ENCODE measurements at regions not wholly inside any gene's neighbourhood (a gene's known extent, or its start where the extent isn't known, plus 50 kb on each side); places are given as distances from the start of the nearest gene placed in this dataset.

- peaks cover 0 to 3% (median 0%) of the 10 kb centered on the region in 3 experiments for H3K27me3 ChIP-seq (ENCODE audit: control insufficient read depth in 3 of 3, insufficient read depth in 3 of 3, low read depth in 1 of 3, low read length in 3 of 3)
- H3K9ac ChIP-seq (ENCODE audit: low read depth, low read length, poor library complexity): no peak overlapping the region
- no peaks in the 10 kb centered on the region for H3K79me1 ChIP-seq (ENCODE audit: low read depth, low read length)
- no CpG with 5 or more reads among the region's 1 CpG for WGBS, 2 donors (ENCODE audit: extremely low coverage in 2 of 2, insufficient read length in 2 of 2, insufficient replicate concordance in 1 of 2)
- H2BK5ac ChIP-seq (ENCODE audit: low read length): no peak overlapping the region
- no peak overlapping the region for H4K8ac ChIP-seq (ENCODE audit: low read depth, low read length)
- H2BK120ac ChIP-seq (ENCODE audit: low read depth, low read length): no peak overlapping the region
- no peak overlapping the region for H3K18ac ChIP-seq (ENCODE audit: low read length)
- peaks cover 0 to 1% of the 10 kb centered on the region in 2 donors for H3K4me1 ChIP-seq (ENCODE audit: control insufficient read depth in 2 of 2, insufficient read depth in 1 of 2, low read depth in 1 of 2, low read length in 2 of 2)
- H3K9me3 ChIP-seq (replicated peaks in 1 of 2; ENCODE audit: control insufficient read depth in 2 of 2, insufficient read depth in 1 of 2, low read depth in 1 of 2, low read length in 2 of 2): peaks cover 0 to 4% of the 10 kb centered on the region in 2 donors
- no peak overlapping the region for H3K4me2 ChIP-seq (ENCODE audit: insufficient read depth, low read length, poor library complexity, severe bottlenecking)
- no peak overlapping the region for H3K23ac ChIP-seq (ENCODE audit: low read depth, low read length, poor library complexity)
- H3K4ac ChIP-seq (ENCODE audit: low read length): no peak overlapping the region
- no peak overlapping the region for H4K91ac ChIP-seq (ENCODE audit: low read depth, low read length, poor library complexity)
- H2BK12ac ChIP-seq (ENCODE audit: low read length): no peak overlapping the region
- H3K14ac ChIP-seq (ENCODE audit: low read length): no peak overlapping the region
- no peak overlapping the region for H2AFZ ChIP-seq (ENCODE audit: low read length)
- no peak overlapping the region for H3K4me3 ChIP-seq (ENCODE audit: low read length in 2 of 2)
- H3K27ac ChIP-seq (replicated peaks; ENCODE audit: low read length): no peak overlapping the region
- DNase-seq (ENCODE audit: low spot score): no peak
- no peaks in the 10 kb centered on the region for H3K36me3 ChIP-seq (replicated peaks in 1 of 2; ENCODE audit: control insufficient read depth in 2 of 2, insufficient read depth in 2 of 2, low read length in 2 of 2)
- no peak overlapping the region for H2BK15ac ChIP-seq (ENCODE audit: low read length)
- no peak overlapping the region for H2AK5ac ChIP-seq (ENCODE audit: low read depth, low read length)
Measured at GRCh38 chr1:67615886-67616285, 69.1 kb upstream of the GADD45A start.

GRCh38 chr1:67616394-67616985, 68.5 kb upstream of the GADD45A start:
- no peaks in the 10 kb centered on the region for H3K79me1 ChIP-seq (ENCODE audit: low read depth, low read length)
- peaks cover 0 to 1% of the 10 kb centered on the region in 2 donors for H3K4me1 ChIP-seq (ENCODE audit: control insufficient read depth in 2 of 2, insufficient read depth in 1 of 2, low read depth in 1 of 2, low read length in 2 of 2)
- no peak overlapping the region for H3K18ac ChIP-seq (ENCODE audit: low read length)
- H3K4ac ChIP-seq (ENCODE audit: low read length): no peak overlapping the region
- H3K9me3 ChIP-seq (replicated peaks in 1 of 2; ENCODE audit: control insufficient read depth in 2 of 2, insufficient read depth in 1 of 2, low read depth in 1 of 2, low read length in 2 of 2): peaks cover 0 to 3% of the 10 kb centered on the region in 2 donors
- H2BK12ac ChIP-seq (ENCODE audit: low read length): no peak overlapping the region
- H3K36me3 ChIP-seq (replicated peaks in 1 of 2; ENCODE audit: control insufficient read depth in 2 of 2, insufficient read depth in 2 of 2, low read length in 2 of 2): no peaks in the 10 kb centered on the region
- no peak overlapping the region for H3K4me2 ChIP-seq (ENCODE audit: insufficient read depth, low read length, poor library complexity, severe bottlenecking)
- no peak overlapping the region for H3K27ac ChIP-seq (replicated peaks; ENCODE audit: low read length)
- H2BK5ac ChIP-seq (ENCODE audit: low read length): no peak overlapping the region
- no peak overlapping the region for H4K91ac ChIP-seq (ENCODE audit: low read depth, low read length, poor library complexity)
- H3K9ac ChIP-seq (ENCODE audit: low read depth, low read length, poor library complexity): no peak overlapping the region
- no peak overlapping the region for H4K8ac ChIP-seq (ENCODE audit: low read depth, low read length)
- H3K14ac ChIP-seq (ENCODE audit: low read length): no peak overlapping the region
- peaks cover 0 to 3% (median 0%) of the 10 kb centered on the region in 3 experiments for H3K27me3 ChIP-seq (ENCODE audit: control insufficient read depth in 3 of 3, insufficient read depth in 3 of 3, low read depth in 1 of 3, low read length in 3 of 3)
- H2BK15ac ChIP-seq (ENCODE audit: low read length): no peak overlapping the region
- WGBS, 2 donors (ENCODE audit: extremely low coverage in 2 of 2, insufficient read length in 2 of 2, insufficient replicate concordance in 1 of 2): no CpG with 5 or more reads among the region's 2 CpGs
- no peak overlapping the region for H2BK120ac ChIP-seq (ENCODE audit: low read depth, low read length)
- no peak overlapping the region for H3K23ac ChIP-seq (ENCODE audit: low read depth, low read length, poor library complexity)
- H2AK5ac ChIP-seq (ENCODE audit: low read depth, low read length): no peak overlapping the region
- DNase-seq (ENCODE audit: low spot score): no peak
- no peak overlapping the region for H2AFZ ChIP-seq (ENCODE audit: low read length)
- no peak overlapping the region for H3K4me3 ChIP-seq (ENCODE audit: low read length in 2 of 2)

- Histone ChIP-seq H4K8ac (ENCODE audit: low read depth, low read length) (no peak overlapping the region), H2AK5ac (ENCODE audit: low read depth, low read length) (no peak overlapping the region), H3K4me3 (ENCODE audit: low read length in 2 of 2) (no peak overlapping the region), H3K27ac (replicated peaks; ENCODE audit: low read length) (no peak overlapping the region), H2BK15ac (ENCODE audit: low read length) (no peak overlapping the region), H3K79me1 (ENCODE audit: low read depth, low read length) (no peaks in the 10 kb centered on the region), H3K18ac (ENCODE audit: low read length) (no peak overlapping the region), H2BK12ac (ENCODE audit: low read length) (no peak overlapping the region), H2BK120ac (ENCODE audit: low read depth, low read length) (no peak overlapping the region), H3K4ac (ENCODE audit: low read length) (no peak overlapping the region), H3K9me3 (replicated peaks in 1 of 2; ENCODE audit: control insufficient read depth in 2 of 2, insufficient read depth in 1 of 2, low read depth in 1 of 2, low read length in 2 of 2) (no peaks in the 10 kb centered on the region), H3K36me3 (replicated peaks in 1 of 2; ENCODE audit: control insufficient read depth in 2 of 2, insufficient read depth in 2 of 2, low read length in 2 of 2) (no peaks in the 10 kb centered on the region), H3K4me1 (ENCODE audit: control insufficient read depth in 2 of 2, insufficient read depth in 1 of 2, low read depth in 1 of 2, low read length in 2 of 2) (no peaks in the 10 kb centered on the region), H3K14ac (ENCODE audit: low read length) (no peak overlapping the region), H2AFZ (ENCODE audit: low read length) (no peak overlapping the region), H3K4me2 (ENCODE audit: insufficient read depth, low read length, poor library complexity, severe bottlenecking) (no peak overlapping the region), H3K27me3 (ENCODE audit: control insufficient read depth in 3 of 3, insufficient read depth in 3 of 3, low read depth in 1 of 3, low read length in 3 of 3) (peaks cover 0 to 3% (median 0%) of the 10 kb centered on the region in 3 experiments), H3K23ac (ENCODE audit: low read depth, low read length, poor library complexity) (no peak overlapping the region), H4K91ac (ENCODE audit: low read depth, low read length, poor library complexity) (no peak overlapping the region), H3K9ac (ENCODE audit: low read depth, low read length, poor library complexity) (no peak overlapping the region), H2BK5ac (ENCODE audit: low read length) (no peak overlapping the region)
- WGBS, 2 donors (ENCODE audit: extremely low coverage in 2 of 2, insufficient read length in 2 of 2, insufficient replicate concordance in 1 of 2): no CpG with 5 or more reads among the region's 14 CpGs
- DNase-seq (ENCODE audit: low spot score): no peak
Measured at GRCh38 chr1:67618285-67619018, 66.5 kb upstream of the GADD45A start.

GRCh38 chr1:67619080-67619479, 65.9 kb upstream of the GADD45A start:
- Histone ChIP-seq H2BK120ac (ENCODE audit: low read depth, low read length) (no peak overlapping the region), H4K8ac (ENCODE audit: low read depth, low read length) (no peak overlapping the region), H3K14ac (ENCODE audit: low read length) (no peak overlapping the region), H2AFZ (ENCODE audit: low read length) (no peak overlapping the region), H3K36me3 (replicated peaks in 1 of 2; ENCODE audit: control insufficient read depth in 2 of 2, insufficient read depth in 2 of 2, low read length in 2 of 2) (no peaks in the 10 kb centered on the region), H3K4me3 (ENCODE audit: low read length in 2 of 2) (no peak overlapping the region), H3K4ac (ENCODE audit: low read length) (no peak overlapping the region), H2BK15ac (ENCODE audit: low read length) (no peak overlapping the region), H3K27ac (replicated peaks; ENCODE audit: low read length) (no peak overlapping the region), H3K18ac (ENCODE audit: low read length) (no peak overlapping the region), H3K79me1 (ENCODE audit: low read depth, low read length) (no peaks in the 10 kb centered on the region), H3K27me3 (ENCODE audit: control insufficient read depth in 3 of 3, insufficient read depth in 3 of 3, low read depth in 1 of 3, low read length in 3 of 3) (peaks cover 0 to 3% (median 0%) of the 10 kb centered on the region in 3 experiments), H3K4me2 (ENCODE audit: insufficient read depth, low read length, poor library complexity, severe bottlenecking) (no peak overlapping the region), H3K9ac (ENCODE audit: low read depth, low read length, poor library complexity) (no peak overlapping the region), H3K9me3 (replicated peaks in 1 of 2; ENCODE audit: control insufficient read depth in 2 of 2, insufficient read depth in 1 of 2, low read depth in 1 of 2, low read length in 2 of 2) (no peaks in the 10 kb centered on the region), H3K23ac (ENCODE audit: low read depth, low read length, poor library complexity) (no peak overlapping the region), H2AK5ac (ENCODE audit: low read depth, low read length) (no peak overlapping the region), H4K91ac (ENCODE audit: low read depth, low read length, poor library complexity) (no peak overlapping the region), H2BK5ac (ENCODE audit: low read length) (no peak overlapping the region), H2BK12ac (ENCODE audit: low read length) (no peak overlapping the region), H3K4me1 (ENCODE audit: control insufficient read depth in 2 of 2, insufficient read depth in 1 of 2, low read depth in 1 of 2, low read length in 2 of 2) (no peaks in the 10 kb centered on the region)
- DNase-seq (ENCODE audit: low spot score): no peak
- WGBS, 2 donors (ENCODE audit: extremely low coverage in 2 of 2, insufficient read length in 2 of 2, insufficient replicate concordance in 1 of 2): no CpG with 5 or more reads among the region's 2 CpGs

Measured in neuronal stem cell (in vitro differentiated cells).